Muscle of leg (tissue), 3 donors: ENCODE measurements at regions not wholly inside any gene's neighbourhood (a gene's known extent, or its start where the extent isn't known, plus 50 kb on each side); places are given as distances from the start of the nearest gene placed in this dataset.

Experiments used
- DNase-seq: peaks from one replicate; pipeline ENCODE4 v3.0.0; 2013
- H3K27ac ChIP-seq: one replicate; pipeline ENCODE4 v1.5.1; 2013; ENCODE audit warnings: mild to moderate bottlenecking, low read length, control low read depth
- H3K27me3 ChIP-seq: one replicate; pipeline ENCODE4 v1.6.1; 2013; ENCODE audit warnings: low read length; ENCODE audit not compliant: control insufficient read depth, insufficient read depth
- H3K36me3 ChIP-seq: one replicate; pipeline ENCODE4 v1.6.1; 2013; ENCODE audit warnings: low read length; ENCODE audit not compliant: control insufficient read depth, insufficient read depth
- H3K4me1 ChIP-seq: one replicate; pipeline ENCODE4 v1.6.1; 2013; ENCODE audit warnings: low read length; ENCODE audit not compliant: control insufficient read depth, insufficient read depth
- H3K4me3 ChIP-seq: one replicate; pipeline ENCODE4 v1.5.1; 2013; ENCODE audit warnings: low read length, control low read depth
- H3K9me3 ChIP-seq: replicated peaks from 2 replicates; pipeline ENCODE4 v1.6.1; 2013; ENCODE audit warnings: low read depth, low read length; ENCODE audit not compliant: control insufficient read depth
- WGBS: methylation state at CpG from one replicate; pipeline ENCODE4 v1.1.5; 2013; ENCODE audit warnings: missing lambda C conversion rate; ENCODE audit not compliant: insufficient coverage; 5-methylcytosine and 5-hydroxymethylcytosine counted together

GRCh38 chr12:19894803-19895202 is 455.5 kb downstream of the AEBP2 start:
- no peaks in the 10 kb centered on the region for H3K36me3 ChIP-seq
- H3K4me1 ChIP-seq = no peaks in the 10 kb centered on the region
- H3K27me3 ChIP-seq = no peaks in the 10 kb centered on the region
- peak; percentile 60 for DNase-seq
- peak overlapping the region; percentile 68 for H3K27ac ChIP-seq
- H3K4me3 ChIP-seq = no peak overlapping the region
- H3K9me3 ChIP-seq = no peaks in the 10 kb centered on the region
- WGBS = 80% methylated on average over 3 of the region's 5 CpGs

GRCh38 chr12:19895246-19896020 is 456.1 kb downstream of the AEBP2 start:
- Histone ChIP-seq H3K4me3 (no peak overlapping the region), H3K27me3 (no peaks in the 10 kb centered on the region), H3K27ac (peak overlapping the region; percentile 68), H3K9me3 (no peaks in the 10 kb centered on the region), H3K4me1 (no peaks in the 10 kb centered on the region), H3K36me3 (no peaks in the 10 kb centered on the region)
- peak; percentile 77 for DNase-seq
- WGBS = no CpG with 5 or more reads among the region's 2 CpGs

GRCh38 chr12:19896041-19896440 is 456.7 kb downstream of the AEBP2 start:
- H3K4me1 ChIP-seq = no peaks in the 10 kb centered on the region
- H3K27me3 ChIP-seq = no peaks in the 10 kb centered on the region
- H3K4me3 ChIP-seq = no peak overlapping the region
- H3K36me3 ChIP-seq = no peaks in the 10 kb centered on the region
- WGBS = no CpG with 5 or more reads among the region's 1 CpG
- DNase-seq = no peak
- H3K27ac ChIP-seq = no peak overlapping the region
- no peaks in the 10 kb centered on the region for H3K9me3 ChIP-seq

DNA sequence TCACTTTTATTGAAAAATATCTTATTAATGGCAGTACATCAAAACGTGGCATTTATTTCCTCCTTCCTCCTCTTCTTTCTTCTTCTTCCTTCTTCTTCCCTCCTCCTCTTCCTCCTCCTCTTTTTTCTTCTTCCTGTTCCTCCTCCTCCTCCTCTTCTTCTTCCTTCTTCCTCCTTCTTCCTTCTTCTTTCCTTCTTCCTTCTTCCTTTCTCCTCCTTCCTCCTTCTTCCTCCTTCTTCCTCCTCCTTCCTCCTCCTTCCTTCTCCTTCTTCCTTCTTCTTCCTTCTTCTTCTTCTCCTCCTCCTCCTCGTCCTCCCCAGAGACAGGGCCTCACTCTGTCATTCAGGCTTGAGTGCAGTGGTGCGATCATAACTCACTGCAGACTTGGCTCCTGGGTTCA is 457.2 kb downstream of the AEBP2 start:
- WGBS = 69% methylated on average over 3 of the region's 3 CpGs
- Histone ChIP-seq H3K9me3 (peaks cover 2% of the 10 kb centered on the region), H3K36me3 (no peaks in the 10 kb centered on the region), H3K4me3 (no peak overlapping the region), H3K27me3 (no peaks in the 10 kb centered on the region), H3K27ac (no peak overlapping the region), H3K4me1 (no peaks in the 10 kb centered on the region)
- no peak for DNase-seq

DNA sequence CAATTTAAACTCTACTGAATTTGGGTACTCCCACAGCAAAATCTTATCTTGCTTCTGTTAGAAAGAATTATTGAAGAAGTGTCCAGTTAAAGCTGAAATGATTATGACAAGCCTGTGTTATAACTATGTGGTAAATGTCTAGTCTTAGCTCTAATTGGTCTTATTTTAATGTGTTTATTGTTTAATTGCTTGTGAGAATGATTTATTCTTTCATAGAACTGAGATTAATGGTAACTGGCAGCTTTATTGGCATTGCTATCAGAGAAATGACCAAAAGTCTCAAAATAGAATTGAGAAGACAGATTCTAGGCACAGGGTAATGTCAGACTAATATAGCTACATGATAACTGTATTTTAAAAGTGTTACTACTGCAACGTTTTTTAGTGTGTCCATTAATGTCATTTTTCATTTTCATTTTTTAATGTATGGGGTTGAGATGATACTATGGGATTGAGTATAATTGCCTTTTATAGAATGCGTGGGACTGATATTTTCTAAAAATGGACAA is 458.7 kb downstream of the AEBP2 start:
- Histone ChIP-seq H3K4me3 (no peak overlapping the region), H3K27me3 (no peaks in the 10 kb centered on the region), H3K27ac (no peak overlapping the region), H3K9me3 (peaks cover 2% of the 10 kb centered on the region), H3K4me1 (no peaks in the 10 kb centered on the region), H3K36me3 (no peaks in the 10 kb centered on the region)
- WGBS = no CpG with 5 or more reads among the region's 2 CpGs
- no peak for DNase-seq

GRCh38 chr12:19901841-19902240 is 462.5 kb downstream of the AEBP2 start:
- Histone ChIP-seq H3K27ac (no peak overlapping the region), H3K4me1 (no peaks in the 10 kb centered on the region), H3K36me3 (no peaks in the 10 kb centered on the region), H3K27me3 (no peaks in the 10 kb centered on the region), H3K4me3 (no peak overlapping the region), H3K9me3 (peaks cover 2% of the 10 kb centered on the region)
- no CpG with 5 or more reads among the region's 1 CpG for WGBS
- DNase-seq = no peak

- DNase-seq = no peak
- no peaks in the 10 kb centered on the region for H3K4me1 ChIP-seq
- H3K9me3 ChIP-seq = peaks cover 2% of the 10 kb centered on the region
- H3K27me3 ChIP-seq = no peaks in the 10 kb centered on the region
- no peak overlapping the region for H3K4me3 ChIP-seq
- 29% methylated on average over 1 of the region's 1 CpG for WGBS
- no peak overlapping the region for H3K27ac ChIP-seq
- no peaks in the 10 kb centered on the region for H3K36me3 ChIP-seq
Measured at GRCh38 chr12:19904819-19905218, 463.5 kb upstream of the PDE3A start.

GRCh38 chr12:19908830-19909229 is 459.5 kb upstream of the PDE3A start:
- Histone ChIP-seq H3K4me1 (no peaks in the 10 kb centered on the region), H3K27ac (no peak overlapping the region)

GRCh38 chr12:19909418-19909817 is 458.9 kb upstream of the PDE3A start:
- no peaks in the 10 kb centered on the region for H3K27me3 ChIP-seq
- no peak for DNase-seq
- H3K27ac ChIP-seq = no peak overlapping the region
- WGBS = no CpG with 5 or more reads among the region's 2 CpGs
- no peaks in the 10 kb centered on the region for H3K36me3 ChIP-seq
- no peaks in the 10 kb centered on the region for H3K9me3 ChIP-seq
- no peak overlapping the region for H3K4me3 ChIP-seq
- H3K4me1 ChIP-seq = no peaks in the 10 kb centered on the region

More at GRCh38 chr12:19908830-19909229, 459.5 kb upstream of the PDE3A start:
- Histone ChIP-seq H3K9me3 (no peaks in the 10 kb centered on the region), H3K36me3 (no peaks in the 10 kb centered on the region), H3K4me3 (no peak overlapping the region), H3K27me3 (no peaks in the 10 kb centered on the region)
- WGBS = no CpG with 5 or more reads among the region's 3 CpGs
- DNase-seq = peak; percentile 45

GRCh38 chr12:19910681-19911080 is 457.7 kb upstream of the PDE3A start:
- no CpG with 5 or more reads among the region's 3 CpGs for WGBS
- Histone ChIP-seq H3K27me3 (no peaks in the 10 kb centered on the region), H3K4me3 (no peak overlapping the region), H3K36me3 (no peaks in the 10 kb centered on the region), H3K4me1 (no peaks in the 10 kb centered on the region), H3K27ac (no peak overlapping the region), H3K9me3 (no peaks in the 10 kb centered on the region)
- DNase-seq = no peak
